ENCODE measurements at regions not wholly inside any gene's neighbourhood (a gene's known extent, or its start where the extent isn't known, plus 50 kb on each side); places are given as distances from the start of the nearest gene placed in this dataset.

GRCh38 chr7:1368682-1369571, 90.3 kb downstream of the MICALL2 start (continued):
- TF ChIP-seq ZNF529 (tag by site-specific recombination; IDR thresholded peaks at IDR 0.05; ENCODE audit: insufficient replicate concordance), result no peak
- TF ChIP-seq ZBTB21 (tag by site-specific recombination; IDR thresholded peaks at IDR 0.05), result no peak
- peak; percentile 92; the same call in 1 of the 2 replicates for TF ChIP-seq KLF8 (tag by site-specific recombination; IDR thresholded peaks at IDR 0.05)
- TF ChIP-seq ZNF362 (tag by site-specific recombination; IDR thresholded peaks at IDR 0.05), result no peak
- TF ChIP-seq ZBTB8A (tag by site-specific recombination; IDR thresholded peaks at IDR 0.05), result peak; percentile 66
- TF ChIP-seq ZNF785 (tag by site-specific recombination; IDR thresholded peaks at IDR 0.05), result no peak
- peak; percentile 82 for TF ChIP-seq ZBTB20 (tag by site-specific recombination; IDR thresholded peaks at IDR 0.05)
- no peak for TF ChIP-seq ZNF341 (tag by site-specific recombination; IDR thresholded peaks at IDR 0.05; ENCODE audit: low read depth)
- TF ChIP-seq ZNF48 (tag by site-specific recombination; IDR thresholded peaks at IDR 0.05), result no peak
- TF ChIP-seq ZNF561 (tag by site-specific recombination; IDR thresholded peaks at IDR 0.05; ENCODE audit: borderline replicate concordance), result peak; percentile 60; the same call in 1 of the 2 replicates
- no peak for TF ChIP-seq ZNF133 (tag by site-specific recombination; IDR thresholded peaks at IDR 0.05)
- no peak for TF ChIP-seq ZFP37 (tag by site-specific recombination; IDR thresholded peaks at IDR 0.05)
- TF ChIP-seq, protein P1, sequence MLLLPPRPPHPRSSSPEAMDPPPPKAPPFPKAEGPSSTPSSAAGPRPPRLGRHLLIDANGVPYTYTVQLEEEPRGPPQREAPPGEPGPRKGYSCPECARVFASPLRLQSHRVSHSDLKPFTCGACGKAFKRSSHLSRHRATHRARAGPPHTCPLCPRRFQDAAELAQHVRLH (tag by site-specific recombination; IDR thresholded peaks at IDR 0.05), result no peak
- TF ChIP-seq, protein P2, sequence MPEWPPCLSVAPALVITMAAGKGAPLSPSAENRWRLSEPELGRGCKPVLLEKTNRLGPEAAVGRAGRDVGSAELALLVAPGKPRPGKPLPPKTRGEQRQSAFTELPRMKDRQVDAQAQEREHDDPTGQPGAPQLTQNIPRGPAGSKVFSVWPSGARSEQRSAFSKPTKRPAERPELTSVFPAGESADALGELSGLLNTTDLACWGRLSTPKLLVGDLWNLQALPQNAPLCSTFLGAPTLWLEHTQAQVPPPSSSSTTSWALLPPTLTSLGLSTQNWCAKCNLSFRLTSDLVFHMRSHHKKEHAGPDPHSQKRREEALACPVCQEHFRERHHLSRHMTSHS (tag by site-specific recombination; IDR thresholded peaks at IDR 0.05), result no peak
- TF ChIP-seq, protein P3, sequence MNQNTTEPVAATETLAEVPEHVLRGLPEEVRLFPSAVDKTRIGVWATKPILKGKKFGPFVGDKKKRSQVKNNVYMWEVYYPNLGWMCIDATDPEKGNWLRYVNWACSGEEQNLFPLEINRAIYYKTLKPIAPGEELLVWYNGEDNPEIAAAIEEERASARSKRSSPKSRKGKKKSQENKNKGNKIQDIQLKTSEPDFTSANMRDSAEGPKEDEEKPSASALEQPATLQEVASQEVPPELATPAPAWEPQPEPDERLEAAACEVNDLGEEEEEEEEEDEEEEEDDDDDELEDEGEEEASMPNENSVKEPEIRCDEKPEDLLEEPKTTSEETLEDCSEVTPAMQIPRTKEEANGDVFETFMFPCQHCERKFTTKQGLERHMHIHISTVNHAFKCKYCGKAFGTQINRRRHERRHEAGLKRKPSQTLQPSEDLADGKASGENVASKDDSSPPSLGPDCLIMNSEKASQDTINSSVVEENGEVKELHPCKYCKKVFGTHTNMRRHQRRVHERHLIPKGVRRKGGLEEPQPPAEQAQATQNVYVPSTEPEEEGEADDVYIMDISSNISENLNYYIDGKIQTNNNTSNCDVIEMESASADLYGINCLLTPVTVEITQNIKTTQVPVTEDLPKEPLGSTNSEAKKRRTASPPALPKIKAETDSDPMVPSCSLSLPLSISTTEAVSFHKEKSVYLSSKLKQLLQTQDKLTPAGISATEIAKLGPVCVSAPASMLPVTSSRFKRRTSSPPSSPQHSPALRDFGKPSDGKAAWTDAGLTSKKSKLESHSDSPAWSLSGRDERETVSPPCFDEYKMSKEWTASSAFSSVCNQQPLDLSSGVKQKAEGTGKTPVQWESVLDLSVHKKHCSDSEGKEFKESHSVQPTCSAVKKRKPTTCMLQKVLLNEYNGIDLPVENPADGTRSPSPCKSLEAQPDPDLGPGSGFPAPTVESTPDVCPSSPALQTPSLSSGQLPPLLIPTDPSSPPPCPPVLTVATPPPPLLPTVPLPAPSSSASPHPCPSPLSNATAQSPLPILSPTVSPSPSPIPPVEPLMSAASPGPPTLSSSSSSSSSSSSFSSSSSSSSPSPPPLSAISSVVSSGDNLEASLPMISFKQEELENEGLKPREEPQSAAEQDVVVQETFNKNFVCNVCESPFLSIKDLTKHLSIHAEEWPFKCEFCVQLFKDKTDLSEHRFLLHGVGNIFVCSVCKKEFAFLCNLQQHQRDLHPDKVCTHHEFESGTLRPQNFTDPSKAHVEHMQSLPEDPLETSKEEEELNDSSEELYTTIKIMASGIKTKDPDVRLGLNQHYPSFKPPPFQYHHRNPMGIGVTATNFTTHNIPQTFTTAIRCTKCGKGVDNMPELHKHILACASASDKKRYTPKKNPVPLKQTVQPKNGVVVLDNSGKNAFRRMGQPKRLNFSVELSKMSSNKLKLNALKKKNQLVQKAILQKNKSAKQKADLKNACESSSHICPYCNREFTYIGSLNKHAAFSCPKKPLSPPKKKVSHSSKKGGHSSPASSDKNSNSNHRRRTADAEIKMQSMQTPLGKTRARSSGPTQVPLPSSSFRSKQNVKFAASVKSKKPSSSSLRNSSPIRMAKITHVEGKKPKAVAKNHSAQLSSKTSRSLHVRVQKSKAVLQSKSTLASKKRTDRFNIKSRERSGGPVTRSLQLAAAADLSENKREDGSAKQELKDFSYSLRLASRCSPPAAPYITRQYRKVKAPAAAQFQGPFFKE (tag by site-specific recombination; IDR thresholded peaks at IDR 0.05; ENCODE audit: borderline replicate concordance), result no peak
- TF ChIP-seq, protein P4, sequence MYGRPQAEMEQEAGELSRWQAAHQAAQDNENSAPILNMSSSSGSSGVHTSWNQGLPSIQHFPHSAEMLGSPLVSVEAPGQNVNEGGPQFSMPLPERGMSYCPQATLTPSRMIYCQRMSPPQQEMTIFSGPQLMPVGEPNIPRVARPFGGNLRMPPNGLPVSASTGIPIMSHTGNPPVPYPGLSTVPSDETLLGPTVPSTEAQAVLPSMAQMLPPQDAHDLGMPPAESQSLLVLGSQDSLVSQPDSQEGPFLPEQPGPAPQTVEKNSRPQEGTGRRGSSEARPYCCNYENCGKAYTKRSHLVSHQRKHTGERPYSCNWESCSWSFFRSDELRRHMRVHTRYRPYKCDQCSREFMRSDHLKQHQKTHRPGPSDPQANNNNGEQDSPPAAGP (tag by site-specific recombination; IDR thresholded peaks at IDR 0.05), result peak; percentile 66
- TF ChIP-seq ZNF23 (tag by site-specific recombination; IDR thresholded peaks at IDR 0.05; ENCODE audit: borderline replicate concordance), result no peak
- TF ChIP-seq ZNF658 (tag by site-specific recombination; IDR thresholded peaks at IDR 0.05), result no peak
- TF ChIP-seq ZNF654 (tag by site-specific recombination; IDR thresholded peaks at IDR 0.05; ENCODE audit: low read depth), result no peak
- peak; percentile 91 for TF ChIP-seq KLF1 (tag by site-specific recombination; IDR thresholded peaks at IDR 0.05)
- TF ChIP-seq YY2 (tag by site-specific recombination; IDR thresholded peaks at IDR 0.05), result no peak
- no peak for TF ChIP-seq ZNF626 (tag by site-specific recombination; IDR thresholded peaks at IDR 0.05)
- TF ChIP-seq ZNF707 (tag by site-specific recombination; IDR thresholded peaks at IDR 0.05), result no peak
- TF ChIP-seq, protein P5, sequence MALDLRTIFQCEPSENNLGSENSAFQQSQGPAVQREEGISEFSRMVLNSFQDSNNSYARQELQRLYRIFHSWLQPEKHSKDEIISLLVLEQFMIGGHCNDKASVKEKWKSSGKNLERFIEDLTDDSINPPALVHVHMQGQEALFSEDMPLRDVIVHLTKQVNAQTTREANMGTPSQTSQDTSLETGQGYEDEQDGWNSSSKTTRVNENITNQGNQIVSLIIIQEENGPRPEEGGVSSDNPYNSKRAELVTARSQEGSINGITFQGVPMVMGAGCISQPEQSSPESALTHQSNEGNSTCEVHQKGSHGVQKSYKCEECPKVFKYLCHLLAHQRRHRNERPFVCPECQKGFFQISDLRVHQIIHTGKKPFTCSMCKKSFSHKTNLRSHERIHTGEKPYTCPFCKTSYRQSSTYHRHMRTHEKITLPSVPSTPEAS (tag by site-specific recombination; IDR thresholded peaks at IDR 0.05), result no peak
- TF ChIP-seq, protein P6, sequence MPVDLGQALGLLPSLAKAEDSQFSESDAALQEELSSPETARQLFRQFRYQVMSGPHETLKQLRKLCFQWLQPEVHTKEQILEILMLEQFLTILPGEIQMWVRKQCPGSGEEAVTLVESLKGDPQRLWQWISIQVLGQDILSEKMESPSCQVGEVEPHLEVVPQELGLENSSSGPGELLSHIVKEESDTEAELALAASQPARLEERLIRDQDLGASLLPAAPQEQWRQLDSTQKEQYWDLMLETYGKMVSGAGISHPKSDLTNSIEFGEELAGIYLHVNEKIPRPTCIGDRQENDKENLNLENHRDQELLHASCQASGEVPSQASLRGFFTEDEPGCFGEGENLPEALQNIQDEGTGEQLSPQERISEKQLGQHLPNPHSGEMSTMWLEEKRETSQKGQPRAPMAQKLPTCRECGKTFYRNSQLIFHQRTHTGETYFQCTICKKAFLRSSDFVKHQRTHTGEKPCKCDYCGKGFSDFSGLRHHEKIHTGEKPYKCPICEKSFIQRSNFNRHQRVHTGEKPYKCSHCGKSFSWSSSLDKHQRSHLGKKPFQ (tag by site-specific recombination; IDR thresholded peaks at IDR 0.05), result no peak

All from HEK293 (cell line).